HepG2 (cell line): ENCODE measurements at regions not wholly inside any gene's neighbourhood (a gene's known extent, or its start where the extent isn't known, plus 50 kb on each side); places are given as distances from the start of the nearest gene placed in this dataset.
"Not testable (repeated sequence)": the region's sequence is repeated elsewhere in the genome, so short reads cannot be mapped to it uniquely, and the experiment has no call there.

Experiments
- ATAC-seq: fragments of 200-7000 bp; cut with Tn5 transposase; 3 replicates; pipeline ENCODE4 v1.9.1; 2020; ENCODE audit warnings: mild to moderate bottlenecking, moderate library complexity
- BruUV-seq: library from RNA; stranded (reverse); fragments of 400-500 nt; replicated peaks from 2 replicates; lab custom pipeline; 2021; lab: Mats Ljungman, UMichigan
- CTCF ChIA-PET: fragments of 300-600 bp; formaldehyde crosslinking; extraction: SDS; loops from one replicate; lab custom pipeline; 2021; ENCODE audit warnings: low total read pairs, inconsistent platforms, low intra/inter-chr PET ratio; lab: Yijun Ruan, JAX
- POLR2A ChIA-PET: fragments of 350-600 bp; sonication (Branson Sonifier 250); formaldehyde crosslinking; loops from one replicate; lab custom pipeline; 2020; ENCODE audit warnings: antibody characterized with exemption, inconsistent platforms; lab: Yijun Ruan, JAX
- DNase-seq: peaks from one replicate; pipeline ENCODE4 v3.0.0-alpha.2; 2015; ENCODE audit warnings: low spot score
- FAIRE-seq: peaks from 3 replicates; lab custom pipeline; 2011; peaks lifted over from hg19 to GRCh38; lab: Jason Lieb, UNC
- H2AFZ ChIP-seq: one replicate; pipeline ENCODE4 v1.6.1; 2011; ENCODE audit warnings: low read length, inconsistent platforms
- H3K27ac ChIP-seq: fragments of 300-600 bp; 3 replicates; pipeline ENCODE4 v1.8.0; 2011; ENCODE audit warnings: mixed run types, mild to moderate bottlenecking, mixed read lengths, low read length, inconsistent platforms; ENCODE audit not compliant: insufficient read depth; ENCODE audit errors: extremely low read length
- H3K27me3 ChIP-seq, 2 experiments: fragments of 200-600 bp in 1 of 2; 2 replicates in 1 of 2; 3 replicates in 1 of 2; pipeline versions ENCODE4 v1.6.0 to v1.8.0; 2011; ENCODE audit warnings: low read length in 2 of 2, mild to moderate bottlenecking in 2 of 2, moderate library complexity in 2 of 2, inconsistent platforms in 1 of 2; ENCODE audit not compliant: insufficient read depth in 2 of 2, control insufficient read depth in 1 of 2
- H3K36me3 ChIP-seq, 2 experiments: fragments of 200-600 bp in 1 of 2; replicated peaks in 1 of 2; 2 replicates in 1 of 2; 3 replicates in 1 of 2; pipeline versions ENCODE4 v1.5.1 to v1.8.0; 2011; ENCODE audit warnings: low read length in 2 of 2, inconsistent platforms in 1 of 2; ENCODE audit not compliant: insufficient read depth in 2 of 2, control insufficient read depth in 1 of 2
- H3K4me1 ChIP-seq: 2 replicates; pipeline ENCODE4 v1.5.1; 2012; ENCODE audit warnings: low read length, inconsistent platforms; ENCODE audit not compliant: insufficient read depth
- H3K4me2 ChIP-seq: 2 replicates; pipeline ENCODE4 v1.6.0; 2011; ENCODE audit warnings: low read depth, low read length, inconsistent platforms
- H3K4me3 ChIP-seq, 3 experiments: fragments of 200-600 bp in 1 of 3; sonication (generic), shearing (Covaris generic) in 1 of 3; replicated peaks in 1 of 3; 2 replicates each; pipeline ENCODE4 v1.5.1; 2011 to 2016; ENCODE audit warnings: low read length in 3 of 3, inconsistent platforms in 2 of 3, low read depth in 2 of 3, mild to moderate bottlenecking in 2 of 3, control low read depth in 1 of 3, mixed read lengths in 1 of 3; ENCODE audit not compliant: insufficient read depth in 1 of 3
- H3K79me2 ChIP-seq: one replicate; pipeline ENCODE4 v1.6.1; 2011; ENCODE audit warnings: low read length, inconsistent platforms; ENCODE audit not compliant: insufficient read depth
- H3K9ac ChIP-seq: 2 replicates; pipeline ENCODE4 v1.6.0; 2011; ENCODE audit warnings: mild to moderate bottlenecking, low read depth, low read length, inconsistent platforms; ENCODE audit not compliant: insufficient read depth
- H3K9me3 ChIP-seq: 2 replicates; pipeline ENCODE4 v1.5.1; 2012; ENCODE audit warnings: mild to moderate bottlenecking, low read length
- H4K20me1 ChIP-seq: 2 replicates; pipeline ENCODE4 v1.6.0; 2011; ENCODE audit warnings: inconsistent platforms, mild to moderate bottlenecking, low read length, moderate library complexity; ENCODE audit not compliant: insufficient read depth
- FOXP1 ChIP-seq, 2 experiments: fragments of 450-650 bp in 1 of 2; IDR thresholded peaks; 2 replicates each; pipeline ENCODE4 v1.6.1; 2017 to 2018; ENCODE audit warnings: antibody characterized with exemption in 1 of 2
- WGBS: methylation state at CpG from one replicate; pipeline ENCODE4 v1.1.6; 2017; ENCODE audit warnings: low lambda C conversion rate; 5-methylcytosine and 5-hydroxymethylcytosine counted together
- in situ Hi-C: cut with HindIII; loops from 2 replicates; pipeline ENCODE4 v1.10.0; 2017; ENCODE audit warnings: low pct_unique_long_range_greater_than_20kb; ENCODE audit not compliant: extremely low pct_ligation_motif_present
- intact Hi-C: fragments of 100-400 bp; cut with micrococcal nuclease; formaldehyde crosslinking; loops from one replicate; pipeline ENCODE4 v1.10.0; 2022; ENCODE audit not compliant: unreplicated experiment
- TF ChIP-seq, protein P1 (sequence below): sonication (generic); formaldehyde crosslinking; IDR thresholded peaks from 2 replicates; pipeline ENCODE4 v1.8.0; 2022; ENCODE audit warnings: mild to moderate bottlenecking, missing genetic modification reagents, borderline replicate concordance

DNA sequence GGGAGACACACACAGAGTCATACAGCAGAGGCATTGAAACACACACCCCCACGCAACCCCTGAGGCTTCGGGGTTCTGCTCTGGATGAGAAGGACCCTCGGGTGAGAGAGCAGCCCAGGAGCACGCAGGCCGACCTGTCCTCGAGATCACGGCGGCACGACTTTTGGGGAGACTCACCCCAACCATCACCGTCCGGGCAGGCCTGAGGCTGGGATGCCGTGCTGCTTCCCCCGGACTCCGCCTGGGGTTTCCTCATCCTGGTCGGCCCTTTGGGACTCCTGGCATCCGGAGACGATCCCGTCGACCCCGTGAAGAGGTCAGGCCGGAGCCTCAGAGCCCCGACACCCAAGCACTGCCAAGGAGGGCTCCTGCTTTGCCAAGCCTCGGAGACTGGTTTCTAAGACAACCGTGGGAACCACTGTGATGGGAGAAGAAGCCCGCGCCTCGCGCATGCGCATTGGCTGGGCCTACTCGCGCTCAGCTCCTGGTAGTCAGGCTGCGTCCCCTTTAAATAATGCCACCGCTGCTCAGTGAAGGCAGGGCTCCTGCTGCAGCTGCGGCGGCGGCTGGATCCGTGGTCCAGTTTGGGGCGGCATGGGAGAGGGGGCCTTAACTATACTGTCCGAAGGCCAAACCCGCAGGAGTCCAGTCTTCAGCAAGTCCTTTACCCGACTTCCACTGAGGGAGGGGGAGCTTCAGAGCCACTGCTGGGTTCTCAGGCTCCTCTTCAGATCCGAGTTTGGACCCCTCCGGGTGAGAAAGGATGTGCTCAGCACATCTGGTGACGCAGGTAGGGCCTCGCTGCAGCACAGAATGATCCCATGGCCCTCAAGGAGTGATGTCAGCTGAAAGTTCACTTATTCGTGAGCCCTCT, 171.4 kb upstream of the ZNF337 start (continued):
- TF ChIP-seq, protein P1, sequence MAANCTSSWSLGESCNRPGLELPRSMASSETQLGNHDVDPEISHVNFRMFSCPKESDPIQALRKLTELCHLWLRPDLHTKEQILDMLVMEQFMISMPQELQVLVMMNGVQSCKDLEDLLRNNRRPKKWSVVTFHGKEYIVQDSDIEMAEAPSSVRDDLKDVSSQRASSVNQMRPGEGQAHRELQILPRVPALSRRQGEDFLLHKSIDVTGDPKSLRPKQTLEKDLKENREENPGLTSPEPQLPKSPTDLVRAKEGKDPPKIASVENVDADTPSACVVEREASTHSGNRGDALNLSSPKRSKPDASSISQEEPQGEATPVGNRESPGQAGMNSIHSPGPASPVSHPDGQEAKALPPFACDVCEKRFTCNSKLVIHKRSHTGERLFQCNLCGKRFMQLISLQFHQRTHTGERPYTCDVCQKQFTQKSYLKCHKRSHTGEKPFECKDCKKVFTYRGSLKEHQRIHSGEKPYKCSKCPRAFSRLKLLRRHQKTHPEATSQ (CRISPR knock-in tag): no peak

DNA sequence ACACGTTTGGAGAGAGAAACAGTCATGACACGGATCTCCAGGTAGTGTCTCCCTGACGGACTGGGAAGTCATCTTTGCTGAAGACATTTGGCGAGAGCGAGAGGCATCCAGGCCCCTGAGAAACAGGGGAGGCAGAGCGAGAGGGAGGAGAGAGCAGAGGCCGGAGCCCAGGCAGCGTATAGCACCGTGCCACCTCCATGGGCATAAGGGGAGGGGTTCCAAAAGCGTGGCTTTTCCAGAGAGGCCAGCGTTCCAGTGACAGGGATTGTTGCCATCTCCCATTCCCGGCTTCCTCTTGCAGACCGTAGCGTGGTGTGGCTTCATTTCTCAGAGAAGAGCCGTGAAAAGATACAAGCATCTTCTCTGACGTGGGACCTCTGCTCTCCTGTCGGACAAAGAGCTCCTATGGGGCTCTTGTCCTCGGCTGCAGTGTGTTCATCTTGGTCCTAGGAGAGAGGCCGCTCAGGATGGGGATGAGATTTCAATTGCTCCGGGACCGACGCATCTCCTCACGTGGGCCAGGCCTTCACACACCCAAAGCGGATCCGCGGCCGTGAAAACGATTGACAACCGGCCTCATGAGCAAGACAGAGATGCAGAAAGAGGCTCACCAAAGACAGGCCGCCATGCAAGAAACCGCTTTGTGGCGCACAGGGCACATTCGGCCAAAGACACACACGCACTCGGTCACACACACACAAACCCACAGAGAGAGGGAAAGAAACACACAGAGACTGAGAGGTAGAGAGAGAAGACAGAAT, 170.5 kb upstream of the ZNF337 start:
- in situ Hi-C loops, FAIRE-seq: not testable (repeated sequence)

More for the DNA sequence above, 170.5 kb upstream of the ZNF337 start:
- Histone ChIP-seq H3K4me1 (peaks cover 48% of the 10 kb centered on the region), H3K27me3 (peaks cover 14 to 80% of the 10 kb centered on the region in 2 experiments)
- H3K4me3 ChIP-seq; POLR2A ChIA-PET; H3K27ac ChIP-seq; ATAC-seq; H4K20me1 ChIP-seq; H3K36me3 ChIP-seq; H2AFZ ChIP-seq; DNase-seq; H3K4me2 ChIP-seq; H3K9me3 ChIP-seq; CTCF ChIA-PET; H3K9ac ChIP-seq; BruUV-seq; H3K79me2 ChIP-seq; TF ChIP-seq FOXP1 (CRISPR knock-in tag; IDR thresholded peaks at IDR 0.05): not testable (repeated sequence)
- intact Hi-C loops: loop anchor here (5.0 kb wide), 1 partner anchor 115 kb away; no protein-coding TSS in a partner anchor
- WGBS: 60% methylated on average over 35 of the region's 35 CpGs
- 0 out of 2 replicates have a peak, but pooled peaks have one; percentile 12 for TF ChIP-seq FOXP1 (IDR thresholded peaks at IDR 0.05)
